Right lung (tissue), 2 donors: ENCODE measurements at regions not wholly inside any gene's neighbourhood (a gene's known extent, or its start where the extent isn't known, plus 50 kb on each side); places are given as distances from the start of the nearest gene placed in this dataset.

Experiments
- DNase-seq, 2 donors: peaks; one replicate each; pipeline ENCODE4 v3.0.0-alpha.2; 2013

DNA sequence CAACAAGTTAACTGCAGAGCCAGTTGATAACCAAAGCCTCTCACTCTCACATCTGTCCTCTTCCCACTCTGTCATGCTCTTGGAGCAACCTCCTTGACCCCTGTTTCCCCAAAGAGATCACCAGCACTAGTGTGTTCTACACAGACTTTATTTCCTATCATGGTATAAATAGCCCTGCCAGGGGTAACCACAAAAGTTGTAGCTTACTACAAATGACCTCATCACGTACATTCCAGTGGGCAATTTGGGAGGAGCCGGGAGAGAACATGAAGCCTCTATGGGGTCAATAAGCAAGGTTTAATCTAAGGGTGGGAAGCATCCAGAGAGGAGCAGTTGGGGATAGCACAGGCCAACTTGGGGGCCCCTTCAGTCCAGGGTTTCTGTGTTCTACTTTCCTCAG lies 186.5 kb downstream of the KCNA5 start:
- no peak for DNase-seq

DNA sequence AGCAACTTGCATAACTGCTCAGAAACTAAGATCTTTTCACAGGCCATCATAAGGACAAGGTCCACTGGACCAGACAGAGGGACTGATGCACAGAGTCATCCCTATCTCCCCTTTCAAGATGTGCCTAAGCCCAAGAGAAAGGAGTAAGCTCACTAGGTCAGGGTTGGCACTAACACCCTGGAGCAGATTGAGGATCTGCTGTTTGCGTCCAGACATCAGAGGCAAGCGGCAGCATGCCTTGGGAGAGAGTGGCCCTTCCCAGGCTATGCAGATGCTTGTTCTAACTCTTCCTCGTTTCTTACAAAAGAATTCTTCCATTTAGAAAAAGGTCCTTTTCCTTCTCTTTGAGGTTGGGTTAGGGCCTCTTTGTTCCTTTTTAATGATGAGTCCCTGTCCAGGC lies 187.2 kb downstream of the KCNA5 start:
- DNase-seq: no peak

DNA sequence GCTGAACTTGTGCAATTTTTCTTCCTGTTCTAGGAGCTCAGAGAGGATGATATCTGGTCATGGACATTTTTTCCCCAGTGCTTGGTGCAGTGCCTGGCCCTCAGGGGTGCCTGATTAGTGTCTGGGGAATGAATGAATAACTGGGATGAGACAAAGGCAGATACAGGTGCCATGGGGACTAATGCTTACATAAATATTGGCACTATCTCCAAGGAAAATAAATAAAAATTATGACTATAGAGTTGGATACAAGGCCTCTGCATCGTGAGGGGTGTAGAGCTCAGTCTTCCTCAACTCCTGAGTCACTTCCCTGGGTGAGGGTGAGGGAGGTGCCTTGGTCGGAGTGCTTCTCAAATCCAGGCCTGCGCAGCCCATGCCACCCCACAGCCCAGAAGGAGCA lies 188.6 kb downstream of the KCNA5 start:
- no peak for DNase-seq

DNA sequence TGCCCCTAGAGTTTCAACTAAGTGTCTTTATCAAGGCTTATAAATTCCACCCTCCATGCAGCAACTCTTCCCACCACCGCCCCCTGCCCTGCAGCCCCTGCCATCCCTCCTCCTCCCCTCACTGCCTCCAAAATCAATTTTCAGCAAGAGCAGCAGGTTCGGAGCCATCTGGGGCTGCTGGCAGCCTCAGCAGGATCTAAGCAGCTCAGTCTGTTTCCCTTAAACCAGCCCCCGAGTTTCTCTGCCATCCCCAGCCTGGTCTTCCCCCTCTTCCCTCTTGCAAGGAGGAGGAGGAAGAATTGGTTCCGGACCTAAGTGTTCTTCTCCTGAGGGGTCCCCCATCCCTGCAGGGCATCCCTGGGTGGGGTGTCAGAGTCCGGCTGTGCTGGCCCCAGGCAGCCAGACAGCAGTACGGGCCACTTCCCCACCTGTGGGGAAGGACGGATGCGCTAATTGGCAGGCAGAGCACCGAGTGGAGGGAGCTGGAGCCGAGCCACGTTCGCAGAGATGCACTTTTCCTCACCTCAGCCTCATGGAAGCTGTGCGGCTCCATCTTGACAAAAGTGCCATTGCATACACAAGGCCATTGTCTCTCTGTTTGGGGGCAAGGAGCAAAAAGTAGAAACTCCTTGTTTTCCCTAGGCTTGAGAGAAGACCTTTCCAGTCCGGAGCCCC lies 189.3 kb downstream of the KCNA5 start:
- DNase-seq: no peak

DNA sequence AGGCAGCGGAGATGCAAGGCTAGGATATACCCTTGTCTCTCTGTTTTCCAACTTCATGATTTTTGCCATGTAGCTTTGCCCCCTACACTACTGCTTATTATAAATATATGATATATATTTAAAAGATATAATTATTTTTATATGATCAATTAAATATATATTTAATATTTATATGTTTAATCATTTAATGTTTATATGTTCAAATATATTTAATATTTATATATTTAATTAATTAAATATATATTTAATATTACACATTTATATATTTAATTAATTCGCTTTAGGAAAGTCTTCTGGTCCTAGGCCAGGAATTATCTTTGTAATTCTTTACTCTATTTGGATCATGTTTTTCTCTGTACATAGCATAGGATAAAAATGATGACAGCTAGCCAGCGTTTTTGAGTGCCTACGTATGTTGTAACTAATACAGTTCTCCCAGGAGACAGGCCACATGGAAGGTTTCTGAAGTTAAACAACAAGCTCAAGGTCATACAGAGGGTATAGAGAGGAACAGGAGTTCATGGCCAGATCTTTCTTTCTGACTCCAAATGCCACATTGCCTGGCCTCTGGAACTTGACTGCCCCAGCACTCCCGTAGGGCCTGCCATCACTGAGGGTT lies 192.5 kb downstream of the KCNA5 start:
- DNase-seq: peak; percentile 52 to 54

DNA sequence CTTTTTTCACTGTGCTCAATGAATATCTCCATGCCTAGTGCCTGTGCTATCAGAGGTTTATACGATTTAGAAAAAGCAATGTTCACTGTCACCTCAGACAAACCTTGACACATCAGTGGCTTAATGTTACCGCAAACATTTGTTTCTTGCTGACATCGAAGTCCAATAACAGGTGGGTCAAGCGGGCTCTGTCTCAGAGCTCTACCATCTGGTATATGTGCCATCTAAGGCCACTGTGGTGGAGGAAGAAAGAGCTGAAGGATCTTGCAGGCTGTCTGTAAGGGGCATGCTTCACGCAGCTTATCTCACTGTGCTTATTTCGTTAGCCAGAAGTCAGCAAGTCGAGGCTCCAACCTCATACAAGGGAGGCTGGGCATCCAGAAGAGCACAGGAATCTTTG lies 189.5 kb upstream of the NTF3 start:
- no peak for DNase-seq

DNA sequence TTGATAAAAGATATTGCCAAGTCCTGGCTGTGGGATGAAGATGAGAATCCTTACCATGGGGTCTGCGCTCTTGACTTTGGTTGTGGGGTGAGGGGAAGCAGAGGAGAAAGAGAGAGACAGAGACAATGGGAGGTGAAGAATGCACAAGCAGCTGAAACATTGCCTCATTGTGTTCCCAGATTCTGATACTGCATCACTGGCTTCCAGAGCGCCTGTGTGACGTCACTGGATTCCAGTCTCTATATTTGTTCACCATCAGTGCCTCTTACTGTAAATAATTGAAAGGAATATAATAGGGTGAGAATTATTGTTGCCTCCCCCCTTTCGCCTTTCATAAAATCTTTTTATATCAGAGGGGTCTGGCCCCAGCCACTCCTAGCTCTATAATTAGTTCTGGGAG lies 188.9 kb upstream of the NTF3 start:
- no peak for DNase-seq

DNA sequence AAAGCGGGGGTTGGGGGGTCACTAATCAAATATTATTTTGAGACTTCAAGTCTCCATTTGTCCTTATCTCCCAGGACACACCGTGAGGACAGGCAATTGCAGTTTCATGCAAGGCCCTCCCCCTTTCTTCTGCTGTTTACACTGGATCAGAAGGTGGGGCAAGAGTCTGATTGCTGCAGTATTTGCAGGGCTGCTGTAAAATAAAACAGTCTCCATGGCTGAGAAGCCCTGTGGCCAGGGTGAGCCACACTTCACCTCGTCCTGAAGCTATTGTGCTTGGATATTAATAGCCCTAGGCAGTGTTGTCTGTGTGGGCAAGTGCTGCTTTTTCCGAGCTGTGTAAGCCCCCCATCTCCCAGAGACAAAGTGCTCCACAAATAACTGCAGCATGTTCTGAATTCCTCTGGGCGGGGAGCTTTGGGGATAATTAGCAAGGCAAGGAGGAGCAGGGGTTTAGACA lies 187.4 kb upstream of the NTF3 start:
- no peak for DNase-seq

DNA sequence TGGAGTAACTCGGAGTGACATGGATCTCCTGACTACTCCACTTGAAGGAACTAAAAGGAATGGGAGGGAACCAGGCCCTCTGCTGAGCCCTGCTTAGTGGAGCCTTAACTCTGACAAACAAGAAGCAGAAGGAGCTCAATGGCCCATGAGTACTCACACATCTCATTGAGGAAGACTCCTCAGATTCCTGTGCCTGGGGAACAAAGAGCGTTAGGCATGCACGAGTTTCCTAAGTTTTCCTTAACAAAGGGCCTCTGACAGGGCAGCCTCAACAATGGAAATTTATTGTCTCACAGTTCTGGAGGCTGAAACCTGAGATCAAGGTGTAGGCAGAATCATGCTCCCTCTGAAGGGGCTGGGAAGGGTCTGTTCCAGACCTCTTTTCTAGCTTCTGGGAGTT lies 185.7 kb upstream of the NTF3 start:
- no peak for DNase-seq

DNA sequence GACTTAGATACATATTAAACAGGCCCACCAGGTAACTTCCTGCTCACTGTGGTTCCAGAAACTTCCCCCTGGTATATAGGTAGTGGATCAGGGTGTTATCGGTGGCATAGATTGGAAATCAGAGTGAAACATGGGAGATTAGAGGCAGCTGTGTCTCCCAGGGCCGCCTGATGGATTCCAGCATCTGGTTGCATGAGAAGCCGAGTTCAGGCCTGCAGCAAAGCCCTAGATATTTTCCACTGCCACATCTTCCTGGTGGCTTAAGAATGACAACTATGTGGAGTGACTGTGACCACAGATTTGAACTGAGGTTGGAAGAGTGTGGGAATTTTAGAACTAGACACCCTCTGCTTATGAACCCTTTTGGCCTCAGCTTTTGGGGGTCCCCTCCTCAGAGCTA lies 184.8 kb upstream of the NTF3 start:
- DNase-seq: no peak

DNA sequence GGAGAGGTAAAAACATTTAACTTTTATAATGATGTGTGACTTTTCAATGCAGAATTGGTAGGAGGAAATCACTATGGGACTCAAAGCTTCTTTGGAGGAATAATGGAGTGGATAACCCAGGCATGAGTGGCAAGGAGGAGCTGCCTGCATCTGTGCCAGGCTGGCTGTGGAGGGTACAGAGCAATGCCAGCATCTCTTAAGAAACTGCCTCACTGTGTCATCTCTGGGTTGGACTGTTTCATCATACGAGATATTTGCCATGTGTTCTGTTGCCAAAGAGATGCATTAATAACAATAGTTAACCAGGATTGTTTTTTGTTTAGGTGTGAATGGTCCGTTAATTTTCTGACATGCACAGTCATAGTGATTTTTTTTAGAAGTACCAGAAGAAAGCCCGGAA lies 183.7 kb upstream of the NTF3 start:
- no peak for DNase-seq

DNA sequence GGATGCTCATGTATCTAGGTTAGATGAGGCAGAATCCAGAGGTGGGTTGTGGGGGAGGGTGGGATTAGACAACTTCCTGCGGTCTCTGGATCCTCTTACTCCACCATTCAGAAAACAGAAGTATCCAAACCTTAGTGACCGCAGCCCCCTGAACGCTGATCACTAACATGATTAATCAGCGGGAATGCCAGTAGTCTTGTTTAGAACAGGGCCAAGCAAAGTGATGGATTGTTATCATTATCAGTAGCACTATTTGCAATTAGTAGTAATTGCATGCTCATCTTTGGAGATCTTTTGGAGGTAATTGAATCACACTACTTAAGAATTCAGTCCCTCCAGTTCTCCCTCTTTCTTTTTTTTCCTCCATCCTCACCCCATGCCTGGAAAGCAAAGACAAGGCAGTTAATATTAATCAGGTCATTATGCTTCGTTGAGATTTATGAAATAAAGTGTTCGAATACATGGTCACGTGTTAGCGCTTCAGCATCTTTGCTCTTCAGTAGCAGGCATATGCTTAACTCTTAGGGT lies 182.8 kb upstream of the NTF3 start:
- no peak for DNase-seq

DNA sequence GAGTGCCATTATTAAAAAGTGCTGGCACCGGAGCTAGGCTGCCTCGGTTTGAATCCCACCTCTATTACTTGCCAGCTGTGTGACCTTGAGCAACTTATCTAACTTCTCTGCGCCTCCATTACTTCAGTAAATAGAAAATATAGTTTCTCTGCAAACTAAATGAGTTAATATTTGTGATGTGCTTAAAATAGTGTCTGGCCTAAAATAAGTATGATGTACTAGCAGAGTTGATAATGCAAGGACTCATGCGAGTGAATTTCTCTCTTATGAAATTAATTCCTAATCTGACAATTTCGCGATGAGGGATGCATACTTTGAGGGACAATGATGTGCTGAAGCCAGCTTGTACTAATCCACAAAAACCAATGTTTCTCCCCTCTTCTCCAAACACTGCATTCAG lies 180.8 kb upstream of the NTF3 start:
- DNase-seq: no peak

DNA sequence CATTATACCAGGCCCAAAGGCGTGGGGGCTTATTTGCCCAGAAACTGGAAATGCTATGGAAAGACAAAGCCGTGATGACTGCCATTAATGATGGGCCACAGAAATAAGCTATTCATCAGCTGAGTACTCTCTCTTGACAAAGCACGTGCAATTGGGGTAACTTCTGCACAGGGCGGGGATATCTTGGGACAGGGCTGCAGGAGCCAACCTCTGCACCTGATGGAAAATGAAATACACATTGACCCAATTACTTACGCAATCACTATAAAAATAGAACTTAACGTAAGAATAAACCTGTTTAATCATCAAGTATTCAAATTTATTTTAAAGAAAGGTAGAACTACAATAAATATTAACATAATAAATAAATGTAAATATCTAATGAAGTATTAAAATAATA lies 180.1 kb upstream of the NTF3 start:
- no peak for DNase-seq

DNA sequence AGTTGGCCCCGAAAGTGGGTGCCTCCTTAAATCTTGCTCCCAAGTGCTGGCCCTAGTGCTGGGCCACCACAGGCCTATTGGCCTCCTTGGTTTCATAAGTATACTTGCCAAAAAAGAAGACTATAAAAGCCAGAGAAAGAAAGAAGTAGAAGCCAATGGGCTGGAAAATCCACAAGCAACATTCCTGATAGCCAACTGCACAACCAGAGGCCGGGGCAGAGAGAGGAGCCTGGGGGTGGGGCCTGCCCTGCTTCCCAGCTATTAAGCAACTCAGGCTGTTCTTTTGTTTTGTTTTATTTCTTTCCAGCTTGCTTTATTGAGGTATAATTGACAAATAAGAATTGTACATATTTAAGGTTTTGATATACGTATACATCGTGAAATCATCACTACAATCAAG lies 177.2 kb upstream of the NTF3 start:
- DNase-seq: no peak

DNA sequence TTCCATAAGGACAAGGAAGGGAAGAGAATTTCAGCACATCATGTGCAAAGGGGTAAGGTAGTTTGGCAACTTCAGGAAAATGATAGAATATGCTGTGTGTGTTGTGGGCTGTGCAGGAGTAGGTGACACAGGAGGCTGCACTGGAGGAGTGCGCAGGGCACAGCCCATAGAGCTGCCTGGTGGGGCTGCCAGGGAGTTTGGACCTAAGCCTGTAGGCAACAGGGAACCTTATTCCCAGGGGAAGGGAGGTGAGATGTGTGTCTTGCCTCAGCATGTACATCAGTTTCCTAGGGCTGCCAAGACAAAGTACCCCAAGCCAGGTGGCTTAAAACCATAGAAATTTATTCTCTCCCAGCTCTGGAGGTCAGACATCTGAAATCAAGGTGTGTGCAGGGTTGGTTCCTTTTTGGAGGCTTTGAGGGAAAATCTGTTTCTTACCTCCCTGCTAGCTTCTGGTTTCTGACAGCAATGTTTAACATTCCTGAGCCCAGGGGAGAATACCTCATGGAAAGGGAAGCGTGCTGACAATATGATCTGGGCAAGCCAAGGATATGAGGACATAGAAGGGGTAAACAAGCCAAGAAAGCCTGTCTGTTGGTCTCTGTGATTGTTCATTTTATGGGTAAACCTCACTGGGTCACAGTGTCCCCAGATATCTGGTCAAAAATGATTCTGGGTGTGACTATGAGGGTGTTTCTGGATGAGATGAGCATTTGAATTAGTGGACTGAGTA lies 174.0 kb upstream of the NTF3 start:
- DNase-seq: no peak

DNA sequence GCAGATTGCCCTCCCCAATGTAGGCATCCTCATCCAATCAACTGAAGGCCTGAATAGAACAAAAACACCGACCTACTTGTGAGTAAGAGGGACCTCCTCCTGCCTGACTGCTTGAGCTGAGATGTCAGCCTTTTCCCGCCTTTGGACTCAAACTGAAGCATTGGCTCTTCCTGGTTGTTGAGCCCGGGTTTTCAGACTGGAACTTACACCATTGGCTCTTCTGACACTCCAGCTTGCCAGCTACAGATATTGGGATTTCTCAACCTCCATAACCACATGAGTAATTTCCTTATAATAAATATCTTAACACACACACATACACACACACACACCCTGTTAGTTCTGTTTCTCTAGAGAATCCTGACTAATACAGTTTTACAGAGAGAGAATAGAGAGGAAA lies 173.4 kb upstream of the NTF3 start:
- peak in 1 of 2 donors; percentile 20 for DNase-seq

DNA sequence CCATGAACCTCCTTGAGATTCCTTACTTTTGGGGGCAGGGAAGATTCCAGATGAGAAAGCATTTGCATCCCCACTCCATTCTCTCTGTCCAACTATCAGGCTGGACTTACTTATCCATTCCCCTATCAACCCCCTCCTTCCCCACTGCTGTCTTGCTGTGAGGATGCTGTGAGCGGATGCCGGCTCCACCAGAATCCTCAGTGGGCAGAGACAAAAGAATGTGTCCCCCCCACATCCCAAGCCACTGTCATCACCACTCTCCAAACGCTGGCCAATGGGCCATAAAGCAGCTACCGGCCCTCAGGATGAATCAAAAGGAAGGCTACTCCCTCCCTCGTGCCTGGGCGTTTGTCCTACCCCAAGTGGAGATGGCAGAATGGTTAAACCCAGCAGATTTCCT lies 173.0 kb upstream of the NTF3 start:
- no peak for DNase-seq

DNA sequence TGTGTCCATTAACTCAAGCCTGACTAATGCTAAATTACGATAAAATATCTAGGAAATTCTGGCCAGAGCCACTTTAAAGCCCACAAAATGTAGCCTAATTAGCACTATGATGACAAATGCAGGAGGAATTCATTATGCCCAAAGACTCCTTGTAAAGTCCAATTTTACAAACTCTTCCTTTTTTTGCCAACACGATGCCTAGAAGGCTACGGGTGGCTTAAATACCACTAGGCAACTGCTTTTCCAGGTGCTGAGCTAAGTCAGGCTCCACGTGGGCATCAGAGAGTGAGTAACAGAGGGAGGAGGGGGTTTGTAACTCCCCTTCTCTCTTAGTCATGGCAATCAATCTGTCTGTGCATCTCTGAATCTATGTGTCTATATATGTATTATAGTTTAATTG lies 172.4 kb upstream of the NTF3 start:
- no peak for DNase-seq

DNA sequence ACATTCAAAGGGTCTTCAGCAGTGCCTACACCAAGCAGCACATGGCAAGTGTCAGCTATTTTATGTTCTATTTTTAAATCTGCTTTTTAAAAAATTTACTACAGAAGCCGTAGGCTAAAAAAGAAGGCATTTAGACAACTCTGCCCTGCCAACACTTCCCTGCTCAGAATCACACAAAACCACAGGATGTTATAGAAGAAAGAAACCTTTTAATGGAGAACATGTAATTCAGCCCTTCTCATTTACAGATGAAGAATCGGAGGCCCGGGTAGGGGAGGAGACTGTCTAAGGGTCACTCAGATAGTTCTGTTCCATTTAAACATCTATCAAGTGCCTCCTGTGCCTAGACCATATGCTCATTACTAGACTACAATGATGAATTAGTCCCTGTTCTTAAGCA lies 171.8 kb upstream of the NTF3 start:
- no peak for DNase-seq

DNA sequence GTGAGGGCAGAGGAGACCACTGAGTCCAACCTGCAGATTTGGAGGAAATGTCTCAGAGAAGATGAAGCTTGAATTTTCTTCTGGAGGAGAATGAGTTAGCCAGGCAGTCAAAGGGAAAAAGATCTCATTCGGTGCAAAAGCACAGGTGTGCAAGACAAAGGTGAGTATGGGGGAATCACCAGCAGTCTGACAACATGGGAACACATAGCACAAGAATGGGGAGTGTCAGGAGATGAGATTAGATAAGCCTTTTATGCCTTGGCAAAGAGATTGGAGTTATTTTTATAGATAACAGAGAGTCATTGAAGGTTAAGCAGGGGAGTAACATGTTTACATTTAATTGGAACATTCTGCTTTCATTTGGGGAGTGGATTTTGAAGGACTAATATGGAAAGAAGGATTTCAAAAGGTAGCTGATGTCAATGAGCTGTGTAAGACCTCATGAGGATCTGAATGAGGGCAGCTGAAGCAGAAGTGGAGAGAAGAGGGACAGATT lies 171.3 kb upstream of the NTF3 start:
- DNase-seq: no peak

DNA sequence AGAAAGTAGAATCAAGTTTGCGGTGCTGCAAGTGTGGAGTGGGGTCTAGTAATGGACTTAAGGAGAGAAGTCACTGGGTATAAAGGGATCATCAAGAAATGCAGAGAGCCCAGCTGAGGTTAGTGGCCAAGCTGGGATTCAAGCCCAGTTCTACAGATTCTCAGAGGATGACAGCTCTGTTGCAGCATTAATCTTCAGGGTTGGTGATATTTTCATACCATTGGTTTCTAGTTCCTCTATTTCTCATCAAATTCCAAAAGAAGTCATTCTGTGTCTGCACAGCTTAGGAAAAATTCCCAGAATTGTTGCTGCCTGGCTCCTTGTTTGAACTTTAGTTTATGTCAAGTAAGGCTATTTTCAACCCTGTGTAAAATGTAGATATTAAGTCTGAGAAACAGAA lies 169.5 kb upstream of the NTF3 start:
- no peak for DNase-seq

DNA sequence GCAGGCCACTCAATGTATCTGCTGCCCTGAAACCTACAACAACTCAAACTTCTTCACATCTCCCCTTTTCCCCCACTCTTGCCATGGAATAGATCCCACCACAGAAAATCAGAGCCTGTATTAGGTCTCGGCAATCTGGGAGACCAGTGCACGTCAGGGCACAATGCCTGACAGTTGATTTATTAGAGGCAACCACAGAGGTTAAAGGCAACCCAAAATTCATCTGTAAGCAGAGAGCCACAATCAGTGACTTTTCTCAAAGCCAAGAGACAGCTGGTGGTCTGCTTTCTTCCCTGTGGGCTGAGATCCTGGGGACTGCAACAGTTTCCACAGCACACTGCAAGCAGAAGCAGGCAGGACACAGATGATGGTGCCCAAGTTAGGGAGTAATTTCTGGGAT lies 169.0 kb upstream of the NTF3 start:
- no peak for DNase-seq
